8988T (cell line): ENCODE measurements at regions not wholly inside any gene's neighbourhood (a gene's known extent, or its start where the extent isn't known, plus 50 kb on each side); places are given as distances from the start of the nearest gene placed in this dataset.

Source experiments
- DNase-seq: peaks from one replicate; pipeline ENCODE4 v3.0.0; 2011

GRCh38 chr5:133853646-133854365 is 114.6 kb downstream of the C5orf15 start:
- no peak for DNase-seq

GRCh38 chr5:133851521-133851920 is 116.9 kb downstream of the C5orf15 start:
- no peak for DNase-seq

- no peak for DNase-seq
Measured at GRCh38 chr5:133850811-133851210, 117.6 kb downstream of the C5orf15 start.

- DNase-seq = no peak
Measured at GRCh38 chr5:133849116-133849515, 119.3 kb downstream of the C5orf15 start.

- DNase-seq = no peak
Measured at GRCh38 chr5:133848341-133848811, 120.0 kb downstream of the C5orf15 start.

GRCh38 chr5:133847886-133848285 is 120.5 kb downstream of the C5orf15 start:
- no peak for DNase-seq

- no peak for DNase-seq
Measured at GRCh38 chr5:133847301-133847700, 121.1 kb downstream of the C5orf15 start.

- no peak for DNase-seq
Measured at GRCh38 chr5:133846478-133847226, 121.8 kb downstream of the C5orf15 start.

- DNase-seq = no peak
Measured at GRCh38 chr5:133845271-133845670, 123.2 kb downstream of the C5orf15 start.

GRCh38 chr5:133844836-133845235 is 123.6 kb downstream of the C5orf15 start:
- no peak for DNase-seq

GRCh38 chr5:133843911-133844310 is 124.5 kb downstream of the C5orf15 start:
- no peak for DNase-seq

GRCh38 chr5:133842846-133843611 is 125.4 kb downstream of the C5orf15 start:
- DNase-seq = no peak

- DNase-seq = no peak
Measured at GRCh38 chr5:133841831-133842750, 126.3 kb downstream of the C5orf15 start.

- DNase-seq = no peak
Measured at GRCh38 chr5:133840168-133840567, 128.3 kb downstream of the C5orf15 start.

- DNase-seq = no peak
Measured at GRCh38 chr5:133839721-133840120, 128.7 kb downstream of the C5orf15 start.

- no peak for DNase-seq
Measured at GRCh38 chr5:133839090-133839489, 129.3 kb downstream of the C5orf15 start.

GRCh38 chr5:133838286-133838685 is 130.1 kb downstream of the C5orf15 start:
- DNase-seq = no peak

GRCh38 chr5:133831491-133832224 is 136.8 kb downstream of the C5orf15 start:
- no peak for DNase-seq

- DNase-seq = no peak
Measured at GRCh38 chr5:133830911-133831310, 137.5 kb downstream of the C5orf15 start.

GRCh38 chr5:133830281-133830680 is 138.1 kb downstream of the C5orf15 start:
- no peak for DNase-seq

- DNase-seq = no peak
Measured at GRCh38 chr5:133829786-133830185, 138.6 kb downstream of the C5orf15 start.

GRCh38 chr5:133828722-133829121 is 139.7 kb downstream of the C5orf15 start:
- no peak for DNase-seq
